Mesodermal cell (in vitro differentiated cells): ENCODE measurements at regions not wholly inside any gene's neighbourhood (a gene's known extent, or its start where the extent isn't known, plus 50 kb on each side); places are given as distances from the start of the nearest gene placed in this dataset.
"Not testable (repeated sequence)": the region's sequence is repeated elsewhere in the genome, so short reads cannot be mapped to it uniquely, and the experiment has no call there.

Experiments used
- H3K27ac ChIP-seq: 2 replicates; pipeline ENCODE4 v1.7.0; 2013; ENCODE audit warnings: mild to moderate bottlenecking, low read depth, low read length, moderate library complexity; ENCODE audit not compliant: severe bottlenecking
- H3K36me3 ChIP-seq: 2 replicates; pipeline ENCODE4 v1.7.1; 2013; ENCODE audit warnings: mild to moderate bottlenecking, low read length, moderate library complexity; ENCODE audit not compliant: control insufficient read depth, insufficient read depth
- H3K4me1 ChIP-seq: one replicate; pipeline ENCODE4 v1.7.1; 2013; ENCODE audit warnings: mild to moderate bottlenecking, low read length; ENCODE audit not compliant: insufficient read depth, control insufficient read depth, poor library complexity, severe bottlenecking
- H3K4me3 ChIP-seq: 2 replicates; pipeline ENCODE4 v1.7.0; 2013; ENCODE audit warnings: low read length, control low read depth, mild to moderate bottlenecking; ENCODE audit not compliant: insufficient read depth, poor library complexity, severe bottlenecking; ENCODE audit errors: extremely low read depth
- H3K9me3 ChIP-seq: 2 replicates; pipeline ENCODE4 v1.7.1; 2013; ENCODE audit warnings: mild to moderate bottlenecking, low read length, moderate library complexity; ENCODE audit not compliant: control insufficient read depth
- WGBS, 2 experiments: methylation state at CpG; one replicate each; pipeline ENCODE4 v1.1.5; 2013; ENCODE audit warnings: missing lambda C conversion rate in 2 of 2; ENCODE audit not compliant: insufficient coverage in 2 of 2; 5-methylcytosine and 5-hydroxymethylcytosine counted together

GRCh38 chr5:99058466-99058865, 129.7 kb upstream of the CHD1 start:
- no CpG with 5 or more reads among the region's 2 CpGs for WGBS, 2 experiments
- H3K36me3 ChIP-seq: no peaks in the 10 kb centered on the region
- H3K27ac ChIP-seq: no peak overlapping the region
- H3K4me3 ChIP-seq: no peak overlapping the region
- H3K4me1 ChIP-seq: peaks cover 9% of the 10 kb centered on the region
- no peaks in the 10 kb centered on the region for H3K9me3 ChIP-seq

- H3K4me1 ChIP-seq: no peaks in the 10 kb centered on the region
- no peaks in the 10 kb centered on the region for H3K9me3 ChIP-seq
- 100% methylated on average over 1 of the region's 1 CpG; no CpG with 5 or more reads in 1 of the 2 experiments for WGBS, 2 experiments
- no peak overlapping the region for H3K27ac ChIP-seq
- no peaks in the 10 kb centered on the region for H3K36me3 ChIP-seq
- H3K4me3 ChIP-seq: no peak overlapping the region
Observed at GRCh38 chr5:99054972-99055371, 126.2 kb upstream of the CHD1 start.

- H3K9me3 ChIP-seq: no peaks in the 10 kb centered on the region
- no peak overlapping the region for H3K4me3 ChIP-seq
- WGBS, 2 experiments: 82 to 84% methylated on average over 4 of the region's 4 CpGs
- no peak overlapping the region for H3K27ac ChIP-seq
- H3K4me1 ChIP-seq: no peaks in the 10 kb centered on the region
- H3K36me3 ChIP-seq: no peaks in the 10 kb centered on the region
Observed at GRCh38 chr5:99045871-99046270, 117.1 kb upstream of the CHD1 start.

GRCh38 chr5:99043257-99043656, 114.5 kb upstream of the CHD1 start:
- not testable (repeated sequence) for H3K4me3 ChIP-seq, H3K4me1 ChIP-seq, H3K27ac ChIP-seq, H3K9me3 ChIP-seq, H3K36me3 ChIP-seq
- 93% methylated on average over 2 of the region's 6 CpGs for WGBS, 2 experiments

- Histone ChIP-seq H3K4me3 (no peak overlapping the region), H3K4me1 (peaks cover 4% of the 10 kb centered on the region), H3K9me3 (no peaks in the 10 kb centered on the region), H3K36me3 (no peaks in the 10 kb centered on the region), H3K27ac (no peak overlapping the region)
- 71 to 93% methylated on average over 4 to 6 of the region's 8 CpGs for WGBS, 2 experiments
Observed at GRCh38 chr5:99037668-99038067, 108.9 kb upstream of the CHD1 start.

- H3K4me3 ChIP-seq: no peak overlapping the region
- no peaks in the 10 kb centered on the region for H3K36me3 ChIP-seq
- peaks cover 4% of the 10 kb centered on the region for H3K4me1 ChIP-seq
- no peaks in the 10 kb centered on the region for H3K9me3 ChIP-seq
- WGBS, 2 experiments: no CpG with 5 or more reads among the region's 1 CpG
- no peak overlapping the region for H3K27ac ChIP-seq
Observed at GRCh38 chr5:99035942-99036341, 107.1 kb upstream of the CHD1 start.

GRCh38 chr5:99034336-99034735, 105.5 kb upstream of the CHD1 start:
- no peaks in the 10 kb centered on the region for H3K36me3 ChIP-seq
- peaks cover 4% of the 10 kb centered on the region for H3K4me1 ChIP-seq
- H3K9me3 ChIP-seq: no peaks in the 10 kb centered on the region
- 81 to 82% methylated on average over 1 of the region's 1 CpG for WGBS, 2 experiments
- no peak overlapping the region for H3K4me3 ChIP-seq
- H3K27ac ChIP-seq: no peak overlapping the region

GRCh38 chr5:99033014-99033900, 104.5 kb upstream of the CHD1 start:
- Histone ChIP-seq H3K27ac (no peak overlapping the region), H3K4me3 (no peak overlapping the region), H3K36me3 (no peaks in the 10 kb centered on the region), H3K9me3 (no peaks in the 10 kb centered on the region), H3K4me1 (peaks cover 4% of the 10 kb centered on the region)
- 79 to 82% methylated on average over 3 to 4 of the region's 5 CpGs for WGBS, 2 experiments

- Histone ChIP-seq H3K9me3 (no peaks in the 10 kb centered on the region), H3K27ac (no peak overlapping the region), H3K4me3 (no peak overlapping the region), H3K36me3 (no peaks in the 10 kb centered on the region), H3K4me1 (no peaks in the 10 kb centered on the region)
- WGBS, 2 experiments: 17 to 23% methylated on average over 3 to 5 of the region's 7 CpGs
Observed at GRCh38 chr5:99032234-99033013, 103.6 kb upstream of the CHD1 start.

- no peaks in the 10 kb centered on the region for H3K4me1 ChIP-seq
- no peak overlapping the region for H3K4me3 ChIP-seq
- no peak overlapping the region for H3K27ac ChIP-seq
- H3K36me3 ChIP-seq: no peaks in the 10 kb centered on the region
- H3K9me3 ChIP-seq: no peaks in the 10 kb centered on the region
Observed at GRCh38 chr5:99030906-99031440, 102.2 kb upstream of the CHD1 start.
